GM12873 (cell line): ENCODE measurements at regions not wholly inside any gene's neighbourhood (a gene's known extent, or its start where the extent isn't known, plus 50 kb on each side); places are given as distances from the start of the nearest gene placed in this dataset.

Experiments
- TF ChIP-seq, protein P1 (sequence below): IDR thresholded peaks from 2 replicates; pipeline ENCODE4 v1.5.1; 2012; ENCODE audit warnings: low read depth, mild to moderate bottlenecking, moderate library complexity, low read length, control low read depth; ENCODE audit not compliant: insufficient read depth; ENCODE audit errors: missing control alignments

DNA sequence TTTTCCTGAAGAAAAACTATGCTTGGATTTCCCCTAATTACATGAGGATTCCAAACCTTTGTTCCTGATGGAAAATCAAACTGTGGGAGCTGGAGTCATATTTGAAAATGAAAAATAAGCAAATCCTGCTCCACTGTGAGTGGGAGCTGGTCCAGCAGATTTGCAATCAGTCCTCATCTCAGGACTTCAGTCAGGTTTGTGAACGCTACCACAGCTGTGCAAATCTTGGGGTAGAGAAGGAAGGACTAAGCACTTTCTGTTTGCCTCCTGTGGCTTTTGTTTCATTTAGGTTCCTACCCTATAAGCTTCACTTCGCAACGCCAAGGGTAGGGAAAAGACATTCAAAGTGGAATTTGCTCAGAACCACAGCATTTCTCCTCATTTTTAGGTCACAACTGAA lies 238.2 kb downstream of the TUSC7 start:
- TF ChIP-seq, protein P1, sequence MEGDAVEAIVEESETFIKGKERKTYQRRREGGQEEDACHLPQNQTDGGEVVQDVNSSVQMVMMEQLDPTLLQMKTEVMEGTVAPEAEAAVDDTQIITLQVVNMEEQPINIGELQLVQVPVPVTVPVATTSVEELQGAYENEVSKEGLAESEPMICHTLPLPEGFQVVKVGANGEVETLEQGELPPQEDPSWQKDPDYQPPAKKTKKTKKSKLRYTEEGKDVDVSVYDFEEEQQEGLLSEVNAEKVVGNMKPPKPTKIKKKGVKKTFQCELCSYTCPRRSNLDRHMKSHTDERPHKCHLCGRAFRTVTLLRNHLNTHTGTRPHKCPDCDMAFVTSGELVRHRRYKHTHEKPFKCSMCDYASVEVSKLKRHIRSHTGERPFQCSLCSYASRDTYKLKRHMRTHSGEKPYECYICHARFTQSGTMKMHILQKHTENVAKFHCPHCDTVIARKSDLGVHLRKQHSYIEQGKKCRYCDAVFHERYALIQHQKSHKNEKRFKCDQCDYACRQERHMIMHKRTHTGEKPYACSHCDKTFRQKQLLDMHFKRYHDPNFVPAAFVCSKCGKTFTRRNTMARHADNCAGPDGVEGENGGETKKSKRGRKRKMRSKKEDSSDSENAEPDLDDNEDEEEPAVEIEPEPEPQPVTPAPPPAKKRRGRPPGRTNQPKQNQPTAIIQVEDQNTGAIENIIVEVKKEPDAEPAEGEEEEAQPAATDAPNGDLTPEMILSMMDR = no peak

DNA sequence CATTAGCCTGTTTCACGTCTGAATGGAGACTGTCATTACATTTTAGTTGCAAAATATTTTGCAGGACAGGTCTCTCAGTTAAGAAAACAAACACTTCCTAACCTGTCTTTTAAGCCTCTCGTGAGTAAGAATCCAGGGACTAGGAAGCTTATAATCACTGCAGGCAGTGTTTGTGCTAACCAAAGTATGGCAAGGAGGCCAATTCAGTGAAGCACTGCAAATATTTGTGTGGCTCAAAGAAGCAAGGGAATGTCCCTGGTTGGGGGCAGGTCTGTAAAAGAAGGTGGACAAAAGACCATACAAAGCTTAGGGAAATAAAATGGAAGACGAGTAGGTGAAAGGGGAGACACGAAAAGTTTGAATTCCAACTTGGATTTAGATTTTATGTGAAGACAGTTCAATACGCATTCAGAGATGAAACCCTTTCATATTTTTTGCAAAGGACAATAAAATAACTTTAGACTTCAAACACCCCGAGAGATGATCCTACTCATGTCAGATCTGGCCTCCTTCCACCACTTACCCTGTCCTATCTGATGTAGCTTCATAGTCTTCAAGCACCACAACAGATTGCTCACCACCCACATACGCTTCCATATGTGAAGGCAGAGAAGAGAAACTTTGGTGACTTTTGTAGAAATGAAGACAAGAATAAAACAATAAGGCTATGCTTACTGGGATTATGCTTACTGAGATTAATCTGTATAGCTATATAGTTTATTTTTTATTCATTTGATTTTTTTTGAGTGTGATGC lies 240.9 kb downstream of the TUSC7 start:
- TF ChIP-seq, protein P1 = no peak

DNA sequence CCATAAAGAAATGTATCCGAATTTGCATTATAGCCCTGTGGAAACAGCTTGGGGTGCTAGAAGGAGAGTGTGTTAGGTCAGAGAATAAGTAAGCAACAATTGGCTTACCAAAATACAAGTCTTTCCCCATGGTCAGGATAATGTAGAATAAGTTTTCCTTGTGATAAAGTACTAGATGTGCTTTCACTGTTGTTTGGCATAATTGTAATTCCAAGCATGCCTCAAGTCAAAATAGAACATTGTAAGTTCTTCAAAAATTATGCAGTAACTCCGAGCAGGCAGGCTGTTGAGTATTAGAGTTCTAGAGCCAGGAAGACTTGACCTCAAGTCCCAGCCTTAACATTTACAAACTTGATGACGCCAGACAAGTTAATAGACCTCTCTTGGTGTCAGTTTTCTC lies 242.0 kb downstream of the TUSC7 start:
- TF ChIP-seq, protein P1 = no peak

DNA sequence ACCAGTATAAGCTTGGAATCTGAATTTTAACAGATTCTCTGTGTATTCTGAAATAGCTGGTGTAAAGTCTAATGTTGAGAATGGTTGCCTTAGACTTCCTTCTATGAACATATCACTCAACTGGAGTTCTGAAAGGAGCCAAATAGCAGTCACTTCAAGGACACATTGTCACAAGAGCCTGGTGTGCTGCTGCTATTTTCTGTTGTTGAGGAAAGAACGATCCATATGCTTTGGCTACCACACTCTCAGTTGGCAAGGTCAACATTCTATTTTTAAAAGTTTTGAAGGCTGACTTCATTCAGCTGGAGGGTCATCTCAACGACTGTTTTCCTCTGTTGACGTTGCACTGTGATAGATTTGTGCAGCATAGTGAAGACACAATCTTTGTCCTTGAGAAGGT lies 248.7 kb downstream of the TUSC7 start:
- TF ChIP-seq, protein P1 = no peak

DNA sequence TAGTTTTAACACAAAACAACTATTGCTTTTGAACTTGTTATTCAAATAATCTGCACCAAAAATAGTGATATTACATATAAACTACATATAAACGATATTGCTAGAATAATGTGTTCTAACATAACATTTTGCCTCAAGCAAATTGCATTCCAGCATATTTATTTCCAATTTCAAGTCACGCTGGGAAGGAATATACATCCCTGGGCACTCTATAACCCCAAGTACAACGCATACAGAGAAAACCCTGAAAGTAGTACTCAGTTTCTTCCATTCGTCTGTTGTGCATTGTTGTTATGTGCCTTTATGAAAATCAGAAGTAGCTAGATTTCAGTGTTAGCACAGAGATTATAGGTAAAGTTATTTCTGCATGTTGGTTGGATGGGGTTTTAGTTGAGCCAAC lies 251.5 kb downstream of the TUSC7 start:
- TF ChIP-seq, protein P1 = no peak

DNA sequence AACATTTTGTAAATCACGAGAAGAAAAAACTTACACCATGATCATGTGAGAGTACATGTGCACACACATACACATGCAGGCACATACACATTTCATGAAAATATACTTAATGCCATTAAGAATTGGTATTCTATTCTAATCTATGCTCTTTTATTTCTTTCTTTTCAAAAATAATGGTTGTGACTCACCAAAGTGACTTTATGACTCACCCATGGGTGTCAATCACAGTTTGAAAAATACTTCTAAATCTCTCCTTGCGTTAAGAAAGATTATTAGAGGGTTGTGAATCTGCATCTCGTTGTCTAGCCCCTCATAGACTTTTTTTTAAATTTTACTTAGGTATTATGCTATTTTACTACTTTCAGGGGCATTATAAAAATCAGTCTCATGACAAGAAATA lies 254.2 kb downstream of the TUSC7 start:
- TF ChIP-seq, protein P1 = no peak

DNA sequence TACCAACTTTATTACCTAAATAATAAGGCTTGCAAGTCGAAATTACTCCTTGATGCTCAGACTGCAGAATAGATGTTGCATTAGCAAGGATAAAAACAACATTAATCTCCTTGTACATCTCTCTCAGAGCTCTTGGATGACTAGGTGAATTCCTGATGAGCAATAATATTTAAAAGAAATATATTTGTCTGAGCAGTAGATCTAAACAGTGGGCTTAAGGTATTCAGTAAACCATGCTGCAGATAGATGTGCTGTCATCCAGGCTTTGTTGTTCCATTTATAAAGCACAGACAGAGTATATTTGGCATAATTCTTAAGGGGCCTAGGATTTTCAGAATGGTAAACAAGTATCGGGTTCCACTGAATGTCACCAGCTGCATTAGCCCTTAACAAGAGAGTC lies 257.1 kb downstream of the TUSC7 start:
- TF ChIP-seq, protein P1 = no peak
